GM10266 (cell line): ENCODE measurements at regions not wholly inside any gene's neighbourhood (a gene's known extent, or its start where the extent isn't known, plus 50 kb on each side); places are given as distances from the start of the nearest gene placed in this dataset.
"Not testable (repeated sequence)": the region's sequence is repeated elsewhere in the genome, so short reads cannot be mapped to it uniquely, and the experiment has no call there.

Experiments
- DNase-seq: peaks from one replicate; pipeline ENCODE4 v3.0.0; 2012; ENCODE audit errors: extremely low spot score
- CTCF ChIP-seq: IDR thresholded peaks from 2 replicates; pipeline ENCODE4 v1.5.1; 2012; ENCODE audit warnings: mild to moderate bottlenecking, low read depth; ENCODE audit not compliant: control insufficient read depth, insufficient read depth; ENCODE audit errors: missing control alignments

GRCh38 chr7:130951303-130951975 lies 217.4 kb upstream of the KLF14 start:
- DNase-seq: no peak
- no peak for TF ChIP-seq CTCF

- no peak for DNase-seq
- no peak for TF ChIP-seq CTCF
These were observed 218.2 kb upstream of the KLF14 start for GRCh38 chr7:130951976-130952876.

DNA sequence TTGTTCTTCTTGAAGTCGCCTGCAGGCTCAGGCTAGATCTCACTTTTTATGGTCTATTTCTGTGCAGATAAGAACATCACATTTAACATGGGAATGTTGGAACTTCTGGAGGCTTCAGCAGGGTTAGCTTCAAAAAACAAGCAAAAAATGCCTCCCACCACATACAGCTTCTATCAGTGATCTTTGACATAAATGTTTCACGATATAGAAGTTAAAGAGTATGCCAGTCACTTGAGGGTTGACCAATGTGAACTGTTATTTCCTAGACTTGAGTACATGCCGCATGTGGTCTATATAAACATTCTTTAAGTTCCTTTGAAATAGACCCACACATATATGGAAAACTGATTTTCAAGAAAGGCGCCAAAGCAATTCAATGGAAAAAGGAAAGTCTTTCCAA lies 219.2 kb upstream of the KLF14 start:
- no peak for DNase-seq
- TF ChIP-seq CTCF: no peak

- no peak for TF ChIP-seq CTCF
- DNase-seq: no peak
These were observed 221.0 kb upstream of the KLF14 start for GRCh38 chr7:130954918-130955564.

GRCh38 chr7:130955565-130955919 lies 221.5 kb upstream of the KLF14 start:
- TF ChIP-seq CTCF: no peak
- DNase-seq: no peak

- DNase-seq: no peak
- no peak for TF ChIP-seq CTCF
These were observed 222.6 kb upstream of the KLF14 start for GRCh38 chr7:130956417-130957136.

DNA sequence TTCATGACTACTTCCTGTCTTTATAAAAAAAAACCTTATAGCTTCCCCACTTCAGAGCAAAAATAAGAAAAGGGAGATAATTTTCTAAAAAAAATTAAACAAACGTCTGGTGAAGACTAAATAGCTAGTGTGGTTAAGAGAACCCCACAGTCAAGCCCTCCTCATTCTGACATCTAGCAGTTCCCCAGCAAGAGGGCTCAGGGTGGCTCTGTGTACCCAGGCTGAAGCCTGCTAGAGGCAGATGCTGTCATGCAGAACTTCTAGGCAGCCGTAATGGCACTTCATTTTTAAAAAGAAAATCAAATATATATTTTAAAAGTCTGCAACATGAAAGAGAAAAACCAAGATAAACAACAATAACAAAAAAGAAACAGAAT lies 223.1 kb upstream of the KLF14 start:
- DNase-seq: no peak
- no peak for TF ChIP-seq CTCF

- DNase-seq: not testable (repeated sequence)
These were observed 223.9 kb upstream of the KLF14 start for GRCh38 chr7:130957722-130958435.
